Suprapubic skin (tissue), 4 donors: ENCODE measurements at regions not wholly inside any gene's neighbourhood (a gene's known extent, or its start where the extent isn't known, plus 50 kb on each side); places are given as distances from the start of the nearest gene placed in this dataset.

ENCODE experiments used
- DNase-seq, 2 donors: peaks; one replicate each; pipeline ENCODE4 v3.0.0-alpha.2; 2019; ENCODE audit warnings: low spot score in 2 of 2
- H3K27ac ChIP-seq: fragments of 200-600 bp; sonication (generic); one replicate; pipeline ENCODE4 v1.5.1; 2019
- H3K27me3 ChIP-seq: fragments of 200-600 bp; sonication (generic); one replicate; pipeline ENCODE4 v1.5.1; 2019
- H3K36me3 ChIP-seq: fragments of 200-600 bp; sonication (generic); one replicate; pipeline ENCODE4 v1.5.1; 2019
- H3K4me1 ChIP-seq: fragments of 200-600 bp; sonication (generic); one replicate; pipeline ENCODE4 v1.5.1; 2019
- H3K4me3 ChIP-seq: fragments of 200-600 bp; sonication (generic); one replicate; pipeline ENCODE4 v1.5.1; 2019; ENCODE audit warnings: mild to moderate bottlenecking
- H3K9me3 ChIP-seq: fragments of 200-600 bp; sonication (generic); one replicate; pipeline ENCODE4 v1.5.1; 2019
- CTCF ChIP-seq, 2 donors: fragments of 200-600 bp in 1 of 2; fragments of 450-650 bp in 1 of 2; sonication (generic) in 1 of 2; IDR thresholded peaks; one replicate each; pipeline ENCODE4 v1.5.1; 2016 to 2019; ENCODE audit warnings: antibody characterized with exemption in 2 of 2, mild to moderate bottlenecking in 1 of 2, moderate library complexity in 1 of 2
- EP300 ChIP-seq: sonication (generic); formaldehyde crosslinking; IDR thresholded peaks from one replicate; pipeline ENCODE4 v1.6.1; 2017; ENCODE audit warnings: antibody characterized with exemption
- POLR2A ChIP-seq, 2 donors: fragments of 450-650 bp; IDR thresholded peaks; one replicate each; pipeline ENCODE4 v1.6.1; 2017; ENCODE audit warnings: antibody characterized with exemption in 2 of 2, mild to moderate bottlenecking in 2 of 2, moderate library complexity in 2 of 2
- POLR2AphosphoS5 ChIP-seq, 3 donors: sonication (generic); formaldehyde crosslinking; IDR thresholded peaks; one replicate each; pipeline ENCODE4 v1.6.1; 2017; ENCODE audit warnings: antibody characterized with exemption in 3 of 3
- WGBS: methylation state at CpG from one replicate; pipeline ENCODE4 v1.1.5; 2018; 5-methylcytosine and 5-hydroxymethylcytosine counted together

GRCh38 chr3:107969525-107969924 is 121.3 kb downstream of the CD47 start:
- WGBS: 89% methylated on average over 4 of the region's 4 CpGs
- Histone ChIP-seq H3K9me3 (no peaks in the 10 kb centered on the region), H3K4me3 (no peak overlapping the region), H3K27me3 (no peaks in the 10 kb centered on the region), H3K36me3 (no peaks in the 10 kb centered on the region), H3K27ac (no peak overlapping the region), H3K4me1 (peaks cover 7% of the 10 kb centered on the region)
- TF ChIP-seq EP300: no peak
- TF ChIP-seq CTCF (IDR thresholded peaks at IDR 0.05): no peak
- no peak for TF ChIP-seq POLR2A (IDR thresholded peaks at IDR 0.05)
- no peak for TF ChIP-seq POLR2AphosphoS5 (IDR thresholded peaks at IDR 0.05)
- DNase-seq: no peak

- Histone ChIP-seq H3K27ac (no peak overlapping the region), H3K36me3 (no peaks in the 10 kb centered on the region), H3K4me3 (no peak overlapping the region), H3K27me3 (no peaks in the 10 kb centered on the region), H3K4me1 (peaks cover 7% of the 10 kb centered on the region), H3K9me3 (no peaks in the 10 kb centered on the region)
- TF ChIP-seq POLR2A (IDR thresholded peaks at IDR 0.05): no peak
- no peak for TF ChIP-seq CTCF (IDR thresholded peaks at IDR 0.05)
- no peak for TF ChIP-seq EP300
- 82% methylated on average over 5 of the region's 5 CpGs for whole genome bisulfite sequencing
- DNase-seq: no peak
Observed at GRCh38 chr3:107966276-107966675, 124.6 kb downstream of the CD47 start.

GRCh38 chr3:107965136-107965655 is 125.6 kb downstream of the CD47 start:
- Histone ChIP-seq H3K9me3 (no peaks in the 10 kb centered on the region), H3K27me3 (no peaks in the 10 kb centered on the region), H3K36me3 (no peaks in the 10 kb centered on the region), H3K4me1 (peaks cover 2% of the 10 kb centered on the region), H3K4me3 (no peak overlapping the region), H3K27ac (no peak overlapping the region)
- 63% methylated on average over 5 of the region's 5 CpGs for WGBS
- TF ChIP-seq POLR2A (IDR thresholded peaks at IDR 0.05) (no peak), CTCF (IDR thresholded peaks at IDR 0.05) (no peak), POLR2AphosphoS5 (IDR thresholded peaks at IDR 0.05) (no peak), EP300 (no peak)
- DNase-seq: no peak

- 94% methylated on average over 1 of the region's 1 CpG for WGBS
- no peaks in the 10 kb centered on the region for H3K27me3 ChIP-seq
- no peak overlapping the region for H3K27ac ChIP-seq
- no peaks in the 10 kb centered on the region for H3K9me3 ChIP-seq
- H3K4me1 ChIP-seq: no peaks in the 10 kb centered on the region
- no peak overlapping the region for H3K4me3 ChIP-seq
- no peak for DNase-seq
- H3K36me3 ChIP-seq: no peaks in the 10 kb centered on the region
- TF ChIP-seq POLR2AphosphoS5 (IDR thresholded peaks at IDR 0.05): no peak
- no peak for TF ChIP-seq CTCF (IDR thresholded peaks at IDR 0.05)
- TF ChIP-seq EP300: no peak
- TF ChIP-seq POLR2A (IDR thresholded peaks at IDR 0.05): no peak
Observed at GRCh38 chr3:107963581-107963980, 127.2 kb downstream of the CD47 start.

- no peak for TF ChIP-seq EP300
- no peak for TF ChIP-seq POLR2A (IDR thresholded peaks at IDR 0.05)
- no peak for TF ChIP-seq POLR2AphosphoS5 (IDR thresholded peaks at IDR 0.05)
- no peak for TF ChIP-seq CTCF (IDR thresholded peaks at IDR 0.05)
- no peak for DNase-seq
- Histone ChIP-seq H3K27ac (no peak overlapping the region), H3K27me3 (no peaks in the 10 kb centered on the region), H3K36me3 (no peaks in the 10 kb centered on the region), H3K9me3 (no peaks in the 10 kb centered on the region), H3K4me3 (no peak overlapping the region), H3K4me1 (peaks cover 4% of the 10 kb centered on the region)
- 68% methylated on average over 3 of the region's 3 CpGs for WGBS
Observed at GRCh38 chr3:107962946-107963345, 127.9 kb downstream of the CD47 start.
